MM.1S (cell line): ENCODE measurements at regions not wholly inside any gene's neighbourhood (a gene's known extent, or its start where the extent isn't known, plus 50 kb on each side); places are given as distances from the start of the nearest gene placed in this dataset.

Source experiments
- CTCF ChIP-seq: fragments of 300-600 bp; sonication (generic); IDR thresholded peaks from 2 replicates; pipeline ENCODE4 v1.5.1; 2016; ENCODE audit warnings: antibody characterized with exemption, low read length, mixed read lengths
- EZH2 ChIP-seq: fragments of 300-600 bp; sonication (generic); optimal IDR thresholded peaks from 2 replicates; pipeline ENCODE3; 2017; ENCODE audit warnings: low read depth, mild to moderate bottlenecking, antibody characterized with exemption, low read length, mixed read lengths
- EZH2phosphoT487 ChIP-seq: fragments of 300-600 bp; sonication (generic); IDR thresholded peaks from 2 replicates; pipeline ENCODE4 v1.6.1; 2018; ENCODE audit warnings: antibody characterized with exemption, low read length

GRCh38 chr10:2476812-2477553 lies 590.4 kb upstream of the PFKP start:
- TF ChIP-seq CTCF (no peak), EZH2 (no peak), EZH2phosphoT487 (no peak)
